NCI-H526 treated with DMSO at 0.1 percent for 48 hours (cell line): ENCODE measurements at regions not wholly inside any gene's neighbourhood (a gene's known extent, or its start where the extent isn't known, plus 50 kb on each side); places are given as distances from the start of the nearest gene placed in this dataset.

Source experiments
- DNase-seq: peaks from one replicate; lab custom pipeline; 2025; lab: John Stamatoyannopoulos, UW

- DNase-seq, result no peak
Observed at GRCh38 chr10:57535306-57535705, 732.4 kb downstream of the IPMK start.

DNA sequence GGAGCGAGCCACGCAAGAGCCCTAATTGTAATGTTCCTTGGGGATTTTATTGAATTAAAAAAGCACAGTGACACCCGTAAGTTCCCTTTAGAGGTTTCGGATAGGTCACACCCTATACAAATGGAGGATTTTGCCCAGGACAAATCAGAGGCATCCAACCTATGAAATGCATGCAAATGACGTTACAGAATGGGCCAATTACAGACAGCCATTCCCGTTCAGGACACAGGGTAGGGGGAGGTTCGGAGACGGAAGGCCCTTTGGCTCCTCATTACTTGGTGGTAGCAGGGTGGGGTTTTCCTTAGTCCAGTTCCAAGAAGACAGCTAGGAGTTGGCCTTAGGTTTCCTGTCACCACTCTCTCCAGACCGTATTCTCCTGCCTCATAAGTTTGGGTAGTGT is 754.1 kb downstream of the IPMK start:
- DNase-seq, result no peak

- DNase-seq, result no peak
Observed at GRCh38 chr10:57507788-57508187, 759.9 kb downstream of the IPMK start.

- no peak for DNase-seq
Observed at GRCh38 chr10:57506414-57507094, 761.1 kb downstream of the IPMK start.

DNA sequence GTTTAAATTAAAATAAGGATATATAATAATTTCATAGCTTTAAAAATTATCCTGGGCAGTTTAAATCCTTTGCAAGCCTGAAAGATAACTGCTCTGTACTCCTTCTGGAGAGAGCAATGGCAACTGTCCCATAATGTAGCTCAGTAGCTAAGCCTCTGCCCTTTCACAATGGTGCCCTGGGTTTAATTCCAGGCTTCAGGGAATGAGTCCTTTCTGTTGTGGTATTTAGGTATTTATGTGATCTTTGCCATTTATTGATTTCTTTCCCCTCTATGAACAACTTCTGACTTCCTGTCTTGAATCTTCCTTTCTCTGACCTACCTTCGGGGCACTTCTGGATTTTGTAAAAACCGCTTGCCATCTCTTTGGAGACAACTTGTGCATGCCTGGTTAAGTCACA is 773.2 kb downstream of the IPMK start:
- no peak for DNase-seq

GRCh38 chr10:57482259-57482658 is 785.4 kb downstream of the IPMK start:
- DNase-seq, result no peak

DNA sequence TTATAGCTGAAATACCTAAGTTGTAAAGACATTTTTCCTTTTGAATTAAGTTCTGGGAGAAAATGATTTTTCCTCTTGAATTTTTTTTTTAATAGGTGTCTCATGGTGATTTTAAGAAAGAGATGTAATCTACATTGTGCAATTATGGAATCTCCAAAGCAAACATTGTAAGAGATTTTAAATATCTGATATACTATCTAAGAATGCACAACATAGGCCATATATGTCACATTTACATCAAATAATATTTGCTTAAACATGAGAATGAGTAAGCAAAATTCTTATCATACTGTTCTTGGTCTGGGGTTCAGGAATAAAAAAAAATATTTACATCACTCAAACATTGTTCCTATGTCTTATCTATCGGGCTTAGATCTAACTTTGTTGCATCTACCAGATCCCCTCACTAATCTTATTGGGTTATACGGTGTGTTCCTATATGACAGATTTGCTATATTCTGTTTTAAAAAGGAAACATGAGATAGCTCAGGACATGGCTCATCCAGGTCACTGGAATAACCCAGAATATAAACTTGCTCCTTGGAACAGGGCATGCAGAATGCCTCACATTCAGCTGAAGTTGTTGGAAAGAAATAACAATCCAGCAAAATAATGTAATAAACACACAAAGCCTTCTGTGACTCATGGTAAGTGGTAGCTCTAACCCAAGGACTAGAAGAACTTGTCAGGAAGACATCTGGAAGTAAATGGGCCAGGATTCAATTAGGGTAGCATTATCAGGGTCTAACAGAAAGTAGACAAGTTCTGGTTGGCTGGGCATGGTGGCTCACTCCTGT is 794.7 kb downstream of the IPMK start:
- no peak for DNase-seq

DNA sequence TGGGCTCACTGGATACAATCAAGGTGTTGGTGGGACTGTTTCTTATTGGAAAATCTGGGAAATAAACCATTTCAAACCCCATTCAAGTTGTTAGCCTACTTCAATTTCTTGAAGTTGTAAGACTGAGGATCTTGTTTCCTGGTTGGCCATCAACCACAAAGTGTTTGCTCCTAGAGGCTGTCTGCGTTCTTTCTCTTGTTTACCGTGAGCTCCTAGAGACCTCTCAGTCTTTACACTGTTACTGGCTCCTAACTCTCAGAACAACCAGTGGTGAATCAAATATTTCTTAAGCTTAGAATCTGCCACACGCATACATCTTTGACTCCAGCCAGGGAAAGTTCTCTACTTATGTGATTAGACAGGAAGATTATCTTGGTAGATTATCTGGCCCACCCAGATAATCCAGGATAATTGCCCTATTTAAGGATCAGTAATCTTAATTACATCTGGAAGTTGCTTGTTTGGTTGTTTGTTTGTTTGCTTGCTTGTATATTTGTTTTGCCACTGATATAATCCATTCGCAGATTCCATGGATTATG is 798.7 kb downstream of the IPMK start:
- DNase-seq, result no peak

GRCh38 chr10:57465155-57465554 is 802.5 kb downstream of the IPMK start:
- no peak for DNase-seq

DNA sequence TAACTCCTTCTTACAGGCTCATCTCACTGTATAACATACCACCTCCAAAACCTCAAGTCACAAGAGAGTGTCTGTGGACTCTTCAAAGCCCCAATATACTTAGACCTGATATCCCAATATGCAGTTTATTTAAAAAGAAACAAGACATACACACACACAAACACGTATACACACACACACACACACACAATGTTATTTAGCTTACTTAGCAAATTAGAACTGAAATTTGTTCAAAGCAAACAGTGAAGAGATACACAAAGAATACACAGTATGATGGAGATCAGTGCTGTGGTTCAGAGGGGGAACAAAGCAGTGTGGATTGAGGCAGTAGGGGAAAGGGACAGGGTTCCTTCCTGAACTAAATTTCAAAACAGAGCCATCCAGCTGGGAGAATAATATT is 807.2 kb downstream of the IPMK start:
- no peak for DNase-seq

GRCh38 chr10:57457972-57458512 is 809.7 kb downstream of the IPMK start:
- DNase-seq, result no peak

DNA sequence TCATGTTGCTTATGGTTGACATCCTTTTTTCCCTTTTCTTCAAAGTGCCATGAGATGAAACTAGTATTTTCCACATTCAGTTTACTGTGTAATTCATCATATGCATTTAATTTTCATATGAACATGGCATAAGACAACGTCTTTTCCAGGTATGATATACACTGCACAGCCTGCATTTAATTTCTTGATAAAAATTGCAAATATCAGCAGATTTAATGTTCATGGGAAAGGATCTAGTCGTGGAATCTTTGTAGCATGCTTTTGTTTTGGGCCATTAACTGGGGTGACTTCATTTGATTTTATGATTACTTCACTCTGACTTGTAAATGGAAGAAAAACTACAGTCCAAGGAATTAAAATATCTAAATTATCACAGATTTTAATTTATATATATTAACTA is 837.3 kb downstream of the IPMK start:
- no peak for DNase-seq

GRCh38 chr10:57420881-57421280 is 846.8 kb downstream of the IPMK start:
- no peak for DNase-seq

DNA sequence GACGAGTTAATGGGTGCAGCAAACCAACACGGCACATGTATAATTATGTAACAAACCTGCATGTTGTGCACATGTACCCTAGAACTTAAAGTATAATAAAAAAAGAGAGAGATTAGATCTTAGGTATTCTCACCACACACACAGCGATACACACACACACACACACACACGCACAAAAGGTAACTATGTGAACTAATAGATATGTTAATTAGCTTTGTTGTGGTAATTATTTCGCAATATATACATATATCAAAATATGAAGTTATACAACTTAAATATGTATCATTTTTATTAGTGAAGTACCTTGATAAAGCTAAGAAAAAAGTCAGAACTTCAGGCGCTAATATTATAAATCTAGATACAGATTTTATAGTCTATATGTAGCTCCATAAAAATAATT is 849.2 kb downstream of the IPMK start:
- no peak for DNase-seq

GRCh38 chr10:57395923-57396322 is 871.8 kb downstream of the IPMK start:
- DNase-seq, result no peak

- DNase-seq, result no peak
Observed at GRCh38 chr10:57367412-57367811, 900.3 kb downstream of the IPMK start.

DNA sequence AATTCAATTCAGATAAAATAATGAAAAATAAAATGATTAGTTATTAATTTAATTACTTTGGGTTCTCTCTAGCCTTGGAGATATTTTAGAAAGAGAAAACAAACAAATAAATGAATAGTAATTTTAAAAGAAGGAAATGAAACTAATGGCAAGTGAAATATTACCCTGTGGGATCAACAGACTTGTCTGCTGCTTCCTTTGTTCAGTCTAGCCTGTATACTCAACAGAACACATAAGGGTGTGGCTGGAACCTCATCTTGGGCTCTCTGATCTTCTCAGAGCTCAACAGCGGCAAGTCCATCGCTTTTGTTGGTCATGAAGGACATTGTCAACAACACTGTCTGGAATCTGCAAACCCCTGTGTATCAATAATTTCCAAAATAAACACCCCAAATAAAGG is 904.9 kb downstream of the IPMK start:
- no peak for DNase-seq

GRCh38 chr10:57353403-57354003 is 914.2 kb downstream of the IPMK start:
- no peak for DNase-seq

DNA sequence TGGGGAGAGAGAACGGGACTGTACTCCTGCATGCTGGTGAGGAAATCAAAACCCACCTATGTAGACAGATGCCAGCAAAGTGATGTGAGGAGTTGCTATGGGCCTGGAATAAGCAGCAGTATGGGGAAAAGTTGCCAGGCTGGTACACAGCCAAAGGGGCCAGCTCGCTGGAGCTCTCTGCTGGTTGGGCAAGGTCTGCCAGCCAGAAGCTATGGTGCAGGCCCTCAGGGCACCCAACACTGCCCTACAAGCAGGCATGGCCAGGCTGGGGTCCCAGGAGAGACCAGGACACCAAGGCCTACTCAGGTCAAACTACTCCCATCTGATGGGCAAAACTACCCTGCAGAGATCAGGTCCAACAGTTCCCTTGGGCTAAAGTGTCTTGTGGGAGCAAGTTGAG is 916.6 kb downstream of the IPMK start:
- DNase-seq, result no peak

DNA sequence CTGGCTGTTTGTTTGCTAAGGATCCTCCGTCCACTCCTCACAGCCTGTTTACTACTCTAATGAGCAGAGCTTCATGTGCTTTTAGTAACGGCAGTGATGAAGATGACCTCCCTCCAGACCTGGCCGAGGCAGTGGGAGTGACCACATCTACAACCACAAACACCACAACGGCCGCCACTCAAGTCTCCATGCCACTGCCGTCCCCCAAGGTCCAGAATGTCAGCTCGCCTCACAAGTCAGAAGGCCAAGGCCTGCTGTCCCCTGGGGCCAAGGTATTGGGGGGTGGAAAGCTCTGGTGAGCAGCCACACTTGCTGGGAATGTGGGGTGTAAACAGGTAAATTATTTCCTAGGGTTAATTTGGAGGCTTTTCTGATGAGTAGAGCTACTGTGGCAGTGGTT is 926.4 kb downstream of the IPMK start:
- DNase-seq, result no peak

DNA sequence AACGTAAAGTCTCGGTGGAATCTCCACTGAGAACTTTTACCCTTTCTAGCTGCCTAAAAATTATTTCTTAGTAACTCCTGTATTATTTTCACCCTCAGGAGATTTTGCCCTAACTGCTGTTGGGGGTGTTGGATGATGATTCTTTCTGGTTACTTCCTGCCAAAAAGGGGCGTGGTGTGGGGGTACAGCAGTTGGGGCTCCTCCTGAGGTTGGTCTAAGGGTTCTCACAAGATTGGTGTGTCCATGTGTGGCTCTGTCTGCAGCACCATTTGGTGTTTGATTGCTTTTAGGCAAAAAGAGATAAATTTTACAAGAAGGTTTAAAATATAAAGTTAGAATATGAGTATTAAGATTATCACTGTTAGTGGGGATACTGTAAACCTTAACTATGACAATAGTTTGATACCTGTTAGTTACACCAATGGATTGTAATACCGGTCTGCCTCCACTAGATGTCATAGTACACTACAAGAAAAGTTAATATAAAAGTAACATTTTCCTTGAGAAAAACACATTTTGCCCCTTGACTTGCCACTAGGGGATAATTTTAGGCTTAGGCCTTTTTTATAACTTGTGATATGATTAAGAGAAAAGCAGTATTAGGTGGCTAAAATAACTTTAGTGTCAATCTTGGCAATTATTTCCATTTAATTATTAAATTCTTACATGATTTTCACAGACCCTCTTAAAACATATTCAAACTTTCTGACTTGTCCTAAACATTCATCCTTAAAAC is 928.7 kb downstream of the IPMK start:
- DNase-seq, result no peak

DNA sequence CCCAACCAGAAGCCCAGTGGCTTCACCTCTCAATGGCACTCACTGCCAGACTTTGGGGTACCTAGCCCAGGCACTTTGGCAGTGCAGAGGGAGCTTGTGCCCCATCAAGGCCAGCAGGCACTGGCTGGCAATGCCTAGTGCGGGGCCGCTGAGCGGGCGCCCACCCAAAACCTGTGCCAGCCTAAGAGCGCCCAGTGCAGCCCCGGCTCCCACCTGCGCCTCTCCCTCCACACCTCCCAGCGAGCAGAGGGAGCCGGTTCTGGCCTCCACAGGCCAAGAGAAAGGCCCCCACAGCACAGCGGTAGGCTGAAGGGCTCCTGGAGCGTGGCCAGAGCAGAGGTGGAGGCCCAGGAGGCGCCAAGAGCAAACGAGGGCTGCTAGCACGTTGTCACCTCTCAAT is 930.8 kb downstream of the IPMK start:
- DNase-seq, result no peak
